ENCODE measurements at regions not wholly inside any gene's neighbourhood (a gene's known extent, or its start where the extent isn't known, plus 50 kb on each side); places are given as distances from the start of the nearest gene placed in this dataset.

- Histone ChIP-seq H3K27me3 (ENCODE audit: control insufficient read depth, insufficient read depth, low read length) (no peaks in the 10 kb centered on the region), H3K27ac (ENCODE audit: low read length) (no peak overlapping the region), H3K4me3 (ENCODE audit: low read depth in 2 of 2, low read length in 2 of 2) (no peak overlapping the region), H3K36me3 (ENCODE audit: control insufficient read depth, insufficient read depth, low read length) (no peaks in the 10 kb centered on the region), H3K9me3 (ENCODE audit: control insufficient read depth, insufficient read depth, low read depth, low read length) (no peaks in the 10 kb centered on the region), H3K4me1 (ENCODE audit: control insufficient read depth, insufficient read depth, low read length) (no peaks in the 10 kb centered on the region)
- POLR2A ChIA-PET = no interaction called here
- BruUV-seq (replicated peaks) = no TSS peak
- intact Hi-C loops (cut with micrococcal nuclease; ENCODE audit: unreplicated experiment) = no loop called here
- TF ChIP-seq CTCF (IDR thresholded peaks at IDR 0.05) (no peak), SIN3A (IDR thresholded peaks at IDR 0.05; ENCODE audit: borderline replicate concordance, insufficient read depth, low read depth, low read length) (no peak), REST (IDR thresholded peaks at IDR 0.05; ENCODE audit: insufficient read depth in 1 of 2, low read depth in 2 of 2, low read length in 1 of 2) (no peak), TCF7L2 (IDR thresholded peaks at IDR 0.05; ENCODE audit: low read depth, low read length) (no peak)
- no peak for ATAC-seq
- in situ Hi-C loops (cut with HindIII; ENCODE audit: low pct_unique_long_range_greater_than_20kb, low sequenced_read_pairs) = no loop called here
- CTCF ChIA-PET = no interaction called here
- DNase-seq (ENCODE audit: low read depth, low spot score) = no peak
Measured at GRCh38 chr14:27075503-27075902, 477.7 kb upstream of the NOVA1 start.

- no peak for DNase-seq (ENCODE audit: low read depth, low spot score)
- Histone ChIP-seq H3K36me3 (ENCODE audit: control insufficient read depth, insufficient read depth, low read length) (no peaks in the 10 kb centered on the region), H3K4me1 (ENCODE audit: control insufficient read depth, insufficient read depth, low read length) (no peaks in the 10 kb centered on the region), H3K4me3 (ENCODE audit: low read depth in 2 of 2, low read length in 2 of 2) (no peak overlapping the region), H3K27me3 (ENCODE audit: control insufficient read depth, insufficient read depth, low read length) (no peaks in the 10 kb centered on the region), H3K27ac (ENCODE audit: low read length) (no peak overlapping the region), H3K9me3 (ENCODE audit: control insufficient read depth, insufficient read depth, low read depth, low read length) (no peaks in the 10 kb centered on the region)
- ATAC-seq = no peak
- CTCF ChIA-PET = no interaction called here
- no peak for TF ChIP-seq SIN3A (IDR thresholded peaks at IDR 0.05; ENCODE audit: borderline replicate concordance, insufficient read depth, low read depth, low read length)
- no peak for TF ChIP-seq REST (IDR thresholded peaks at IDR 0.05; ENCODE audit: insufficient read depth in 1 of 2, low read depth in 2 of 2, low read length in 1 of 2)
- TF ChIP-seq CTCF (IDR thresholded peaks at IDR 0.05) = no peak
- no peak for TF ChIP-seq POLR2AphosphoS5 (IDR thresholded peaks at IDR 0.05; ENCODE audit: low read depth, low read length)
- TF ChIP-seq TCF7L2 (IDR thresholded peaks at IDR 0.05; ENCODE audit: low read depth, low read length) = no peak
- BruUV-seq (replicated peaks) = no TSS peak
- in situ Hi-C loops (cut with HindIII; ENCODE audit: low pct_unique_long_range_greater_than_20kb, low sequenced_read_pairs) (no loop called here), intact Hi-C loops (cut with micrococcal nuclease; ENCODE audit: unreplicated experiment) (no loop called here)
- POLR2A ChIA-PET = no interaction called here
Measured at GRCh38 chr14:27077214-27077613, 479.4 kb upstream of the NOVA1 start.
